NB4 (cell line): ENCODE measurements at regions not wholly inside any gene's neighbourhood (a gene's known extent, or its start where the extent isn't known, plus 50 kb on each side); places are given as distances from the start of the nearest gene placed in this dataset.

Experiments
- CTCF ChIP-seq: IDR thresholded peaks from one replicate; pipeline ENCODE4 v1.5.1; 2012; ENCODE audit warnings: low read depth, low read length
- MAX ChIP-seq: IDR thresholded peaks from 2 replicates; pipeline ENCODE4 v1.6.1; 2011; ENCODE audit warnings: low read depth, low read length
- POLR2A ChIP-seq: IDR thresholded peaks from 2 replicates; pipeline ENCODE4 v1.6.1; 2011; ENCODE audit warnings: mild to moderate bottlenecking; ENCODE audit not compliant: insufficient read length; ENCODE audit errors: extremely low read depth

- TF ChIP-seq CTCF (no peak), POLR2A (no peak), MAX (no peak)
Measured at GRCh38 chr10:128526791-128527375, 400.7 kb upstream of the MKI67 start.
